GM21528 (cell line): ENCODE measurements at regions not wholly inside any gene's neighbourhood (a gene's known extent, or its start where the extent isn't known, plus 50 kb on each side); places are given as distances from the start of the nearest gene placed in this dataset.

Experiments used
- ATAC-seq: cut with Tn5 transposase; IDR thresholded peaks from one replicate; pipeline ENCODE4 v1.9.1; 2021; ENCODE audit warnings: mild to moderate bottlenecking, moderate library complexity; ENCODE audit not compliant: unreplicated experiment, low FRiP score

- ATAC-seq, result no peak
Measured at GRCh38 chr13:73254827-73255226, 196.0 kb downstream of the KLF5 start.

- ATAC-seq, result no peak
Measured at GRCh38 chr13:73251626-73252265, 192.9 kb downstream of the KLF5 start.

DNA sequence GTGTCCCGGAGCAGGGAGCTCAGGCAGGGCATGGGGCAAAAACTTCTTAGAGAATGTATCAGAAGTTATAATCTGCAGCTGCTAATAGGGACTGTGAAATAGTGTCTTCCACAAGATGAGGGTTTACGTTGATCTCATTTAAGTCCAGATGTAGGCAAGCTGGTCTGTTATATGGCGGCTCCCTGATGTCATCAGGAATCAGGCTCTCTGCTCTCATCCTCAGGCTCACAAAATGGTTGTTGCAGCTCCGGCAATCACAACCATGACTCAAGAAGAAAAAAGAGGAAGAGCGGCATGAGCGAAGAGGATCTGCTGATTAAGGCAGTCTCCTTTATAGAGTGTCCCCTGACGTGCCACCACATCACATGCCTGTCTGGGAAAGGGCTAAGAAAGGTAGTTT, 191.3 kb downstream of the KLF5 start:
- ATAC-seq, result no peak

DNA sequence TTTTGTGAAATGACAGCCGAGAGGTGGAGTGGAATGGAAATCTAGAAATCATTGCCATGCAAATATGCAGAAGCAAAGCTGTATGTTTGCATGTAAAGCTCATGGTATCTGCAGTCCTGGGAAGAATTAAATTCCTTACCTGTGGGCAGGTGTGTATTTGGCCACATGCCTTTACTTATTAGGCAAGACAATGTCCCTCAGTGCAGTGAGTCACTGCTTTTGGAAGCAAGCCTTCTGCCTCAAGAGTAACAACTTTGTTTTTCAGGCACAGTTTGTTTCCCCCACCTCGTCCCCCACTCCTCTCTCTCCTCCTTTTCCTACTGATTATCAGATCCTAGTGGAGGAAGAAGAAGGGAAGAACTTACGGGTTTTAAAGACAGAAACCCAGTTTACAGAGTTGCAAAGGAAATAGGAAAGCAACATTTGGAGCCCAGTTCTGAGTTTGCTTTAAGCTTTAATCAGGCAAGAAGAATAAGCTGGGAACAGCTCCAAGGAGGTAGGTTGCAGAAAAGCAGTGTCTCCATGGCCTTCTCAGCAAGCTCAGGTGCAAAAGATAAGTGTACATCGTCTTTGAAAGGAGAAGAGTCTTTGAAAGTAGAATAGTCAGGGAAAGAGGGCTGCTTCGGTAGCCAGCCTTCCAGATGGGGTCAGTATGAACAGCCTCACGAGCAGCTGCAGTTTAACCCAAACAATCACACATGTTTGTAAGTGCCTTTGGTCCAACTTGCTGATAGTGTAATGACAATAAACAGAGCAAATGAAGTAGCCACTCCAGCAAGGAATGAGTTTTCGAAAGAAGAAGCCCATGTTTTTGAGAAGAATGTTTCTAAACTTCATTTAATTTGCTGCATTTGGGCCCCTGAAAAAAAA, 190.1 kb downstream of the KLF5 start:
- ATAC-seq, result no peak

GRCh38 chr13:73248154-73248553, 189.3 kb downstream of the KLF5 start:
- ATAC-seq, result no peak

- no peak for ATAC-seq
Measured at GRCh38 chr13:73245246-73245645, 186.4 kb downstream of the KLF5 start.

DNA sequence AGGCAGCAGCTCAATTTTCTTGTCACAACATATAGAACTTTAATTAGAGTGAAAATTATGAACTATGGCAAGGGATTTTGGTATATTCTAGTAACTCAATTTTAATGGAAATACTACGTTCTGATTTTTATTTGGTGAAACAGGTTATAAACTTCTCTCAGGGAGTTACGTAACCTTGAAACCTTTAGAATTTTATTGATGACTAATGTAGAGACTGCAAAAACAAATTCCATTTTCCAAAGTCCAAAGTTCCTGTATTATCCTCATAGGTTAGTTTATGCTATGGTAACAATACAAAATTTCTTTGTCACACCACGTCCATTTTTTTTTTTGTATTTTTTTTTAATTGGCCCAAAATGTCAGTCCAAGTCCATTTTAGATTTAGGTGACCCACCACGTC, 185.7 kb downstream of the KLF5 start:
- ATAC-seq, result no peak

- ATAC-seq, result no peak
Measured at GRCh38 chr13:73242515-73243015, 183.8 kb downstream of the KLF5 start.

DNA sequence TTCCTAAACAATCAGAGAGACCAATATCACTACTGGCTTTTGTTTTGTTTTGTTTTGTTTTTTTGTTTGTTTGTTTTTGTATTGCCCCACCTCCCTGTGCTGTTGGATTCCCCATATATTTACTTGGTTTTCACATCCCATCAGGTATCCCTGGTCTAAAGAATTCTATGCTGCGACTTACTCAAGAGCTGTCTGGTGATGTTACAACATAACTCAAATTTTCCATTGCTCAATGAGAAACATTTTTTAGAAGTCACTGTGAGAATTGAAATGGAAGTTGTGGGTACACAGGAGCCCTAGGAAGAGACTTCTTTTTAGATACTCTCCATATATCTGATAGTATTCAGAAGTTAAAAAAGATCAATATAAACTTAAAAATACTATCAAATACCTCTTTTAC, 181.4 kb downstream of the KLF5 start:
- no peak for ATAC-seq

- ATAC-seq, result no peak
Measured at GRCh38 chr13:73235385-73235784, 176.6 kb downstream of the KLF5 start.

DNA sequence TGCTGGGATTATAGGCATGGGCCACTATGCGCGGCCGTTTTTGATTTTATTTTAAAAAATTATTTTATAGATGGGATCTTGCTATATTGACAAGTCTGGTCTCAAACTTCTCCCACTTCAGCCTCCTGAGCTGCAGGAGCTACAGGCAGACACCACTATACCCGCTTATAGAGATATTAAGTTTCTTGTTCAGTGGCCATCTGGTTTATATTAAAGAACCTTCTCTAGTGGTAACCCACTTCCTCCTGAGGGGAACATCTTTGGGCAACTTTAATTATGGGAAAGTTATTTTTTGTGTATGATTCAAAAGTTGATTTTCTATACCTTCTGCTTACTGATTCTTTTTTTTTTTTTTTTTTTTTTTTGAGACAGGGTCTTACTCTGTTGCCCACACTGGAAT, 172.7 kb downstream of the KLF5 start:
- ATAC-seq, result no peak

DNA sequence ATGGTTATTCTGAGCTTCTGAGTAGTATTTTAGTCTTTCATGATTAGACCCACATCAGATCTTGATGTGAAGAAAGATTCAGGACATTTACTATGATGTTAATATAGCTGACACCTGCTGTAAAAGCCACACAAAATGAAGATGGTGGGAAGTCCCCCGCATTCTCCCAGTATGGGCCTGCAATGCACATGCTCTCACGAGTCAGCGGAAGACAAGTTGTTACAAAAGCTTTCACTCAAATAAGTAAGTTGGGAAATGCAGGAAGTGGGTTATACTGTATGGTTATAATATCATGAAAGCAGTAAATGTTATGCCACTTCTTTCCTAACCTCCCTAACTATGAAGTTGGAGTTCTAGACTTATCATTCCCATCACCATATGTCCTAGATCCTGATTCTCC, 171.9 kb downstream of the KLF5 start:
- no peak for ATAC-seq

DNA sequence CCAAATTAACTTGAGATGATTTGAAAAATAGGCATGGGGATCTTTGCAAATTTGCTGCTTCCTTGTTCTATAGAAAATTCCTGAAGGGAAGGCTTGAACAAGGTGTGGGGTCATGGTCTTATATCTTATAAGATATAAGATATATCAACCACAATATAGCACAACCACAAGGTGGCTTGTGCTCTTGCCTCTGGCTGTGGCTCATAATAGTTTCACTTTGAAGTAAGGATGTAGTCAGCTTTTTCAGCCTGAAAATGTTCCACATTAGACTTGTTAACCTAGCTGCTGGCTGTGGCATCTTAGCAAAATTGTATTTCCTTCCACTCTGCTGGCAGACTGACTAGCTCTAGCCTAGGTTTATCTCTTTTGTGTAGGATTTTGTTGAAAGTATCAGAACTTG, 169.7 kb downstream of the KLF5 start:
- ATAC-seq, result no peak

DNA sequence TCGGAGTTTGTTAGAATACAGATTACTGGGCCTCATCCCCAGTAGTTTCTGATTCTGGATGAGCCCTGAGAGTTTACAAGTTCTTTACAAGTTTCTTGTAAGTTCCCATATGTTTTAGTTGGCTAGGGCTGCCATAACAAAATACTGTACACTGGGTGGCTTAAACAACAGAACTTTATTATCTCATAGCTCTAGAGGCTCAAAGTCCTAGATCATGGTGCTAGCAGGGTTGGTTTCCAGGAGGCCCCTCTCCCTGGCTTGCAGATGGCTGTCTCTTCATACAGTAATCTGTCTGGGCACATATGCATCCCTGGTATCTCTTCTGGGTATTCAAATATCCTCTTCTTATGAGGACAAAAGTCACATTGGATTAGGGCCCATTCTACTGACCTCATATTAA, 167.2 kb downstream of the KLF5 start:
- ATAC-seq, result no peak

DNA sequence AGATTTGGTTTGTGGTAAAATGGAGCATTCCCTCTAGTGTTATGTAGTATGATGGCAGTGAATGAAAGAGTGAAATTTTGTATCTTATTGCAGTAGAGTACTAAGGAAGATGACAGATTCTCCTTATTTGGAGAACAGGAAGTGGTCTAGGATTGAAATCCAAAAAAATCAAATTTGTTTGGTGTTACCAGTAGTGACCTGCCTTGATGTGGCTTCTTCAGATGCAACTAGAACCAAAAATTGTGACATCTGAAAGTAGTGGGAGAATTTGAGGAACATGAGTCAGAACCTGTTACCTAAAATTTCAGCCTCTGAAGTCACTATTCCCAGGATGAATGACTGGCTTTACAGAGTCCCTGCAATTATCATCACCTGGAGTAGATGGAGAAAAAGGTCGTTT, 165.9 kb downstream of the KLF5 start:
- no peak for ATAC-seq

DNA sequence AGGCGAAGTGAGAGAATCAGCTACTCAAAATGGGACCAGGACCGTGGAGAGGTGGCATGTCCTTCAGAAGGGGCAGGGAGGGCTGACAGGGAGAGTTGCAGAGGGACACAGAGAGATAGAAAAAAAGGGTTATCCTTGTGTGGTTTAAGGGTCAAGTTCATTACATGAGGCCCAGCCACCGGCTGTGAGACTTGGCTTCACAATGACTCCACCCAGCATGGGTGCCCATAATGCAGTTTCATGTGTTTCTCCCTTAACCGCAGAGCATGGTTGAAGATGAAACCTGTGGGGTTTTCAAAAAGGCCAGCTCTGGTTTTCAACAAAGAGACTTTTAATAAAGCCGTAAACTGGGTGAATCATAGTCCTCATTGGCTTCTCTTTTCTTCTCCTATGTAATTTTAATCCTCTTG, 164.6 kb downstream of the KLF5 start:
- ATAC-seq, result peak; percentile 86

DNA sequence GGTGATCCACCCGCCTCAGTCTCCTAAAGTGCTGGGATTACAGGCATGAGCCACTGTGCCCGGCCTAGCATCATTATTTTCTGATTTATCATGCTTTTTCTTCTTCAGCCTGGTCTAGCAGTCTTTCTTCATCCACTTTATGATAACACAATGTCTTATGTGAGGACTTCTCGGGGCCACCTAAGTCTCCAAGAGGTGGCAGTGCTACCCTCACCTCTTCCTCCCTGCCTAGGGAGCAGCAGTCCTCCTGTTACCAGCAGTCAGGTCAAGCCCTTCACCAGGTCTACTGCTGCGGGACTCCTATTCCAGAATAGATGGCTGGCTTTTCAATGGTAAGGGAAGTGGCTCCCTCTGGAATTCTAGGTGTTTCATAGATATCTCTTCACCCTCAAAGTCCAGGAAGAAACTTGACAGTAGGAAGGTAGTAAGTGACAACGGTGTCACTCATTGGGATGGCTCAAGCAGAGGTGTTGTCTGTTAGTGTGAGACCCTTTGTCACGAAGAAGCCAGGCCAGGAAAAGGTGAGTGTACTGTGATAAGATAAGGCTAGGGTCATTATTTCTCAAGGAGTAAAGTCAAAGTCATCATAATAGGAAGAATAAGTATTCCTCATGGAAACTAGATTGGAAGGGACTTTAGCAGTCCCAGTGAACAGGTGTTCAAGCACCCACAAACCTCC, 164.0 kb downstream of the KLF5 start:
- ATAC-seq, result peak; percentile 10

DNA sequence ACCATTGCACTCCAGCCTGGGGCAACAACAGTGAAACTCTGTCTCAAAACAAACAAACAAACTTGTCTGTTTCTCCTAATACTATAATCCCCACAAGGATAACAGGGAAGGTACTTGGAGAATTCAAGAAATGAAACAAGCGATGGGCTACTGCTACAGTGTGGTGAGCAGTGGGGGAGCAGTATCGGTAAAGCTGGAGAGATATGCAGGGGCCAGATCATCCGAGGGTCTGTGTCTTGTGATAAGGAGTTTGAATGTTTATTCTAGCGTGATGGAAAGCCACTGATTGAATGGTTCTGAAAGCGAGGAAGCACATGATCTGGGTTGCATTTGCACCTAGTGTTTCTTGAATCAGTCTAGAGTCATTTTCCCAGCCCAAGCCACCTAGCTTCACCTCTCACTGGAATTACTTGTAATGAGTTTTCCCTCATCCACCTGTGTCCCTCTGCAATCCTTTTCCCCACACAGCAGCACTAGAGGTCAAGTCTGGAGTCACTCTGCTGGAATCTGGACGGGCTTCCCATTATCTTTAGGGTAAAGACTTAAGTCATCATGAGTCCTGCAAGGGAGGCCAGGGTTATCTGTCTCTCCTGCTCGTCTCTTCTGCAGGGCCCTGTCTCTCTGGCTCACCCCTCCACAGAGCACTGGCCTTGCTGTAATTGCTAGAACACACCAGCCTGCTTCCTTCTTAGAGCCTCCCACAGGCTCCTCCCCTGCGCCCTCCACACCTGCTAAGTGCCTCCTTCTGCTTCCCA, 162.3 kb downstream of the KLF5 start:
- no peak for ATAC-seq

DNA sequence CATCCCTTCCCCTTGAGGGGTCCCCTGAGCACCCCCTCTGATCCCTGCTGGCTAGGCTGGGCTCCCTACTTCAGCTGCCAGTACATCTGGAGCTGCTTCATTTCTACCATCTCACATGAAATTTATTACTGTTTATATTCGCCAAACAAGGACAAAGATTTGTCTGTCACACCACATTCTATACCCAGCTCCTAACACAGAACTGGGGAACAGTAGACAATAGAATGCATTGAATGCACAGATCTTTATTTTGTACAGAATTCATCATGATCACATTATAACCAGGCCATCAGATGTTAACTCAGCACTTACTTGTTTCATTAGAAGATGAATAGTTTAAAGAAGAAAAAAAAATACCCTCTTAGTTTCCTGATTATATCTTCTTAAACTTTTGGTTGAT, 159.4 kb downstream of the KLF5 start:
- ATAC-seq, result no peak

- no peak for ATAC-seq
Measured at GRCh38 chr13:73216381-73216831, 157.6 kb downstream of the KLF5 start.

DNA sequence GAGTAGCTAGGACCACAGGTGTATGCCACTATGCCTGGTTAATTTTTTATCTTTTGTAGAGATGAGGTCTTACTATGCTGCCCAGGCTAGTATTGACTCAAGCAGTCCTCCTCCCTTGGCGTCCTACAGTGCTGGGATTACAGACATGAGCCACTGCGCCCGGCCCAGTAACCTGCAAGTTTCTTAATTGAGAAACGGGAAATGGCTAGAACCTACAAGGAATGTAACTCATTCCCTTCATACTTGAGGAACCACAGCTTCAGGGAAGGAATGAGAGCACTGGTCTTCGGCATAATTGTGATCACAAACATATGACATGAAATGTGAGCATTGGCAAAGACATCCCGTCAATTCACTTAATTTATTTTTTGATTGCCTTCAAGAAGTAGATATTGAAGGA, 157.0 kb downstream of the KLF5 start:
- ATAC-seq, result no peak
